Hindlimb muscle (tissue), 1 donor: ENCODE measurements at regions not wholly inside any gene's neighbourhood (a gene's known extent, or its start where the extent isn't known, plus 50 kb on each side); places are given as distances from the start of the nearest gene placed in this dataset.

Source experiments
- DNase-seq: peaks from one replicate; pipeline ENCODE4 v3.0.0-alpha.2; 2013

GRCh38 chr3:163929069-163929652 is 1149.1 kb downstream of the SI start:
- DNase-seq, result no peak

DNA sequence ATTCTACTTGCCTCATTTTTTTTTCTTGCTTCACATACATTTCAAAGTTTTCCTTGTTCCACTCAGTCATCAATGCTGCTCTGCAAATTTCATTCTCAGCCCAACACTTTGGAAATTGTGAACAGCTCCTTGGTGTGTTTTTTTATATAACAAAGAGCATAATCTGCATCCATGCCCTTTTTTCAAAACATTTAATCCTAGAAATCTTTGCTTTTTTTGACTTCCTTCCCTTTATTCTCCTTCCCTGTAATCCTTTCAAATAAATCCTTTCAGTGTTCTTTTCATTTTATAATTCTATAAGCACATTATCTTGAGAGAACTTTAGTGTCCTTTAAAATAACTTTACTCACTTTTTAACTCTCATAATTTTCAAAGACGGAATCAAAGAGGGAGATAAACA is 1150.8 kb downstream of the SI start:
- no peak for DNase-seq

- DNase-seq, result no peak
Observed at GRCh38 chr3:163924600-163924999, 1153.7 kb downstream of the SI start.

DNA sequence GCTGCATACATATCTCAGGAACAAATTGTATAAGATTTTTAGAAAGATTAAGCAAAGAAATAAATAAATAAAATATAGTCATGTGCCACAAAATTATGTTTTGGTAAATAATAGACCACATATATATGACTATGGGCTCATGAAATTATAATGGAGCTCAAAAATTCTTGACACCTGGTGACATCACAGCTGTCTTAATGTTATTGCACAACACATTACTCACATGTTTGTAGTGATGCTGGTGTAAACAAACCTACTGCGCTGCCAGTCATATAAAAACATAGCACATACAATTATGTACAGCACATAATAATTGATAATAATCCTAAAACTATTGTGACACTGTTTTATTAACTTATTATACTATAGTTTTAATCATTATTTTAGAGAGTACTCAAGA is 1159.1 kb downstream of the SI start:
- no peak for DNase-seq

DNA sequence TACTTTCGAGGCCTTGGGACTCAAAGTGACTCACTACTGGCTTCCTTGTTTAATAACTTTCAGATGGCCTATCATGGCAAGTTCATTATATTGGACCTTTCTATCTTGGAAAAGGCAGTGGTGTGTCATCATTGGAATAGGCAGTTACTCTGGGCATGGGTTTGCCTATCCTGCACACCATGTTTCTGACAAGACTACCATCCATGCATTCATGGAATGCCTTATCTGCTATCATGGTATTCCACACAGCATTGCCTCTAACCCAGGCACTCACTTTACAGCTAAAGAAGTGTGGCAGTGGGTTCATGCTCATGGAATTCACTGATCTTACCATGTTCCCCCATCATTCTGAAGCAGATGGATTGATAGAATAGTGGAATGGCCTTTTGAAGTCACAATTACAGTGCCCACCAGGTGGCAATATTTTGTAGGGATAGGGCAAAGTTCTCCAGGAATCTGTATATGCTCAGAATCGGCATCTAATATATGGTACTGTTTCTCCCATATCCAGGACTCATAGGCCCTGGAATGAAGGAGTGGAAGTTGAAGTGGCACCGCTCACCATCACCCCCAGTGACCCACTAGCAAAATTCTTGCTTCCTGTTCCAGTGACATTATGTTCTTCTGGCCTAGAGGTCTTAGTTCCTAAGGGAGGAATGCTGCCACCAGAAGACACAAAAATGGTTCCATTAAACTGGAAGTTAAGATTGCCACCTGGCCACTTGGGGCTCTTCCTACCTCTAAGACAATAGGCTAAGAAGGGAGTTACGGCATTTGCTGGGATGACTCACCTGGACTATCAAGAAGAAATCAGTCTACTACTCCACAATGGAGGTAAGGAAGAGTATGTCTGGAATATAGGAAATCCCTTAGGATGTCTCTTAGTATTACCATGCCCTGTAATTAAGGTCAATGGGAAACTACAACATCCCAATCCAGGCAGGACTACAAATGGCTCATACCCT is 1161.4 kb downstream of the SI start:
- DNase-seq, result no peak

DNA sequence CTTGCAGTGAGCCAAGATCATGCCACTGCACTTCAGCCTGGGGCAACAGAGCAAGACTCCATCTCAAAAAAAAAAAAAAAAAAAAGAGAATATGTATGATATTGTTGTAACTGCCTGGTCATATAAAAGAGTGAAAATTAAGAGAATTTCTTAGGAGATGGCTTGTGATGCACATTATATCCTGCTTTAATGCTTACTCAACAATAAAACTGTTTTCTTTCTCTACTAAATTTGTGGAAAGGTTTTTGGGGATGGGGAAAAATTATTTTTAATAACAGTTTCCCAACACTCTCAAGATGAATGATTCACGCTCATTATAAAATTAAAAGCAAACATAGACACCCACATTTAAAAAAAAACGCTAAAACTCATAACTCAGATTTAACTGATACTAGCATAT is 1163.0 kb downstream of the SI start:
- no peak for DNase-seq

DNA sequence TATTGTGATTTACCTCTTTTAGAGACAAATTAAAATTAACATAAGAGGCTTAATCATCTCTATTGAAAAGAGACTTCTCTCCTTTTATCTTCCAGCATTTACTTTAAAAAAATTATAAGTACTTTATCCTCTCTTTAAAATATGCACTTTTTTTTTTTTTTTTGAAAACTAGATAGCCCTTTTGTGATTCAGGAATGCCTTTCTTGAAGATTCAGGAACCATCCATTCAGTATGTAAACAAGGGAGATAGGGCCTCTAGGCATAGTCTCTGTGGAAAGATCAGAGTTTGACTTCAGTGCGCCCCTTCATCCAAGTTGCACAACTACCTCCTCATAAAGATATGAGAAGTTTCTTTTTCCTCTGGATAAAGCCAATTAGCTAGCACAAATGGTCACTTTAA is 1163.7 kb downstream of the SI start:
- DNase-seq, result no peak

GRCh38 chr3:163891771-163892170 is 1186.5 kb downstream of the SI start:
- DNase-seq, result no peak

DNA sequence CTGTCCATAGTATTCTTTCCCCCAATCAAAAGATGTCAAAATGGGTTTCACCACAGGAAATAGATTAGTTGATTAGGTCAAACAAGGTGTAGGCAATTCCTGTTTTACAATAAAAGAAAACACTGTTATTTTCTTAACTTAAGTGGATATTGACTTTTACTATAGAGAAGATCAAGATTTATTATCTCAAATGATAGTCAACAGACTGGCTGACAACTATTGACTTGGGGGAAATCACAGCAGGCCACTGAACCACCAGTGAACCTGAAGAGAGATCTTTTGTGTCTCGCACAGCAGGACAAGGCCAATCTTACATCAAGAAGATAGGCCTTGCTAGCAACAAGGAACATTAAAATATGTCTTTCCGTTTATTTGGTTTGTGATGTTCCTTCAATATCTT is 1187.6 kb downstream of the SI start:
- no peak for DNase-seq

GRCh38 chr3:163879172-163879571 is 1199.1 kb downstream of the SI start:
- DNase-seq, result no peak

GRCh38 chr3:163878396-163878795 is 1199.9 kb downstream of the SI start:
- no peak for DNase-seq

DNA sequence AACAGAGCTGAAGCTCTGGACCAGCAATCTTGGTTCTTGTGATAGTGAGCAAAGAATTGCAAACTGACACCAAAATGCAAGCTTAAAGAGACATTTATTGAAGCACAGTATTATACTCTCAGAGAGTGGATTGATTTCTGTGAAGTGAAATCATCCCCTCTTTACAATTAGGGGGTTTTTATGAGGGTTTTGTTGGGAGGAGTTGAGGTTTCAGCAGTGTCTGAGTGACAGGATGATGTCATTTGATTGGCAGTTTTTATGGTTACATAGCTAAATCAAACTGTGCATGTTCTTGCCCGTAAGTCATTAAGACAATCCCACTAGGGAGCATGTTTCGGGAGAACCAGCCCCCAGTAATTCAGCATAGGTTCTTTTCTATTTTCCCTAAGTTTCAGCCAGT is 1200.5 kb downstream of the SI start:
- no peak for DNase-seq

- DNase-seq, result no peak
Observed at GRCh38 chr3:163863146-163863545, 1215.2 kb downstream of the SI start.

DNA sequence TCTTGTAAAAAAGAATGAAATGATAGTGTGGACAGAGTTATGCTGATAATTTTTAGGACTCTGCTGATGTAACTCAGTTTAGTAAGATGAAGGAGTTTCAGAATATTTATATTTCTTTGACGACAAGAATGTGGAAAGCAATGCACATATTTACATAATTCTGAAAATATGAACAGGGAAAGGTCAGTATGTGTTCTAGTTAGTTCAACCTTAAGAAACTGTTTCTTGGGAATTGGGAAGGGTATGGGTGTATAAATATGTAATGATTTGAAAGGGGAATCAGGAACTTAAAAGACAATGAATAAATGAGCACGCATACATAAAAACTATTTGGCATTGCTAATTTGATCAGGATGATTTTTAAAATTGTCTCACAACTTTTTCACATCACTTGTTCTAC is 1226.1 kb downstream of the SI start:
- no peak for DNase-seq

DNA sequence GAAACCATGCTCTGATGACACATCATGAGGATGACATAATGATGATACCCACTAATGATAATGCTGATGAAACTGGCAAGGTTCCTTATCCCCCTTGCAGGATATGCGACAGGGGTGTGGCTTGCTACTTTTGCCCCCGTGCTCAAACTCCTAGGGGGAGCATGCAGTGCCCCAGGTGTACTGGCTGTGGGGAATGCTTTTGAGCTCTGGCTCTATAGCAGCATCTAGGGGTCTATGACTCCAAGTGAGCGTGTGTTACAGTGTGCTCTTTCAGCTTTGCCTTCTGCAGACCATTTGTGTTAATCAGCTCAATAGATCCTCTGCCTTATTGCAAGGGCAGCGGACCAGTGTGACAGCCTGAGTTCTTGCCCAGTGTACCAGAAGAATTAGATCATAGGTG is 1239.5 kb downstream of the SI start:
- no peak for DNase-seq

GRCh38 chr3:163832547-163832946 is 1245.7 kb downstream of the SI start:
- no peak for DNase-seq

DNA sequence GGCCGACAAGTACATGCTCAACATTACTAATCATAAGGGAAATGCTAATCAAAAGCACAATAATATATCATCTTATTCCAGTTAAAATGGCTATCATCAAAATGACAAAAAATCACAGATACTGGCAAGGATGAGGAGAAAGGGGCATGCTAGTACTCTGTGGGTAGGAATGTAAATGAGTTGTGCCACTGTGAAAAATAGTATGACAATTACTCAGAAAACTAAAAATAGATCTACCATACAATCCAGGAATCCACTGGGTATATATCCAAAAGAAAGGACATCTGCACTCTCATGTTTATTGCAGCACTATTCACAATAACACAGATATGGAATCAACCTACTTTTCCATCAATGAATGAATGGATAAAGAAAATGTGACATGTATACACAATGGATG is 1256.5 kb downstream of the SI start:
- no peak for DNase-seq

GRCh38 chr3:163817015-163817414 is 1261.3 kb downstream of the SI start:
- DNase-seq, result no peak

DNA sequence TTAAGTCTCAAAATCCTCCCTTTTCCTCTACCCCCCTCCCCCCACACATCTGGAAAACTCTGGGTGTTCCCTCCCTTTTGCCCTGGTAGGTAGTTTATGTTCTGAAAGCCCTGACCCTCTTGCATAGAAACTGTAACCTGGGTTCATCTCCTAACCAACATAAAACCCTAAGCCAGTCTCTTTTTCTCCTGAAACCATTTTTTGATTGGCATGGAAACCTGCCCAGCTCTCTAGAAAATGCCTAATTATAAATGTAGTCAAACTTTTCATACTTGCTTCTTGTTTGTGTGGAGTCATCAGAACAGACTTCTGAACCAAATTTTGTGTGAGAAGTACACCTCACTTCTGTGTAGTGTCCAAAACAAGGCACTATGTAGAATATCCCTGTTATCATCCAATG is 1264.4 kb downstream of the SI start:
- no peak for DNase-seq

DNA sequence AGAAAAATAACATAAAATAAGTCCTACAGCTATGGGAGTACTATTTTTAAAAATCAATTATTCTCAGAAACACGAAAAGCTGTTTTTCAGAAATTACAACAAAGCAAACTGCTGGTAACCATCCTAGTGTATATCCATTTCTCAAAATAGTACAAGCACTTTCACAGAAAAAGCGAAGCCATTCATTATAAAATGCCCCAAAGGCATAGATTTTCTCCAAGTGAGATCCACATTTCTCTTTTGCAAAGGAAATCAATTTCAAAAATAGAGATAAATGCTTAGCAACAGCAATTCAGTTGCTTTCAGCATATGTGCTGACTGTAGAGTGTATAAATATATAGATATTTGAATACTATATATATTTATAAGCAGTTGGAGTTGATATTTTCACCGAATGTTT is 1266.3 kb downstream of the SI start:
- DNase-seq, result no peak

GRCh38 chr3:163809540-163809993 is 1268.7 kb downstream of the SI start:
- DNase-seq, result no peak

GRCh38 chr3:163786416-163786815 is 1291.9 kb downstream of the SI start:
- DNase-seq, result no peak

GRCh38 chr3:163785693-163786092 is 1292.6 kb downstream of the SI start:
- DNase-seq, result no peak
